Ammon's horn (tissue), 1 donor: ENCODE measurements at regions not wholly inside any gene's neighbourhood (a gene's known extent, or its start where the extent isn't known, plus 50 kb on each side); places are given as distances from the start of the nearest gene placed in this dataset.
A peak's percentile ranks its signal among the peaks of the same experiment; 100 is the strongest.
"Not testable (repeated sequence)": the region's sequence is repeated elsewhere in the genome, so short reads cannot be mapped to it uniquely, and the experiment has no call there.

Source experiments
- DNase-seq: peaks from one replicate; pipeline ENCODE4 v3.0.0-alpha.2; 2016; ENCODE audit warnings: low spot score

- DNase-seq, result peak; percentile 29
Observed at GRCh38 chr13:50229960-50230661, 214.9 kb downstream of the KCNRG start.

GRCh38 chr13:50230662-50230978, 215.4 kb downstream of the KCNRG start:
- no peak for DNase-seq

- not testable (repeated sequence) for DNase-seq
Observed at GRCh38 chr13:50233574-50233973, 218.3 kb downstream of the KCNRG start.

- DNase-seq, result no peak
Observed at GRCh38 chr13:50235604-50236342, 220.5 kb downstream of the KCNRG start.

- DNase-seq, result no peak
Observed at GRCh38 chr13:50236898-50237318, 221.7 kb downstream of the KCNRG start.

GRCh38 chr13:50238922-50239321, 223.7 kb downstream of the KCNRG start:
- no peak for DNase-seq

GRCh38 chr13:50241479-50241878, 226.2 kb downstream of the KCNRG start:
- DNase-seq, result no peak

GRCh38 chr13:50243931-50244330, 228.7 kb downstream of the KCNRG start:
- DNase-seq, result no peak

GRCh38 chr13:50244355-50244712, 229.1 kb downstream of the KCNRG start:
- no peak for DNase-seq

GRCh38 chr13:50244713-50245574, 229.7 kb downstream of the KCNRG start:
- no peak for DNase-seq

GRCh38 chr13:50247223-50247622, 232.0 kb downstream of the KCNRG start:
- DNase-seq, result no peak

GRCh38 chr13:50248516-50249143, 233.4 kb downstream of the KCNRG start:
- no peak for DNase-seq

GRCh38 chr13:50249144-50249521, 233.9 kb downstream of the KCNRG start:
- DNase-seq, result no peak

- no peak for DNase-seq
Observed at GRCh38 chr13:50250401-50250800, 235.2 kb downstream of the KCNRG start.

GRCh38 chr13:50255639-50256038, 240.4 kb downstream of the KCNRG start:
- no peak for DNase-seq

GRCh38 chr13:50256536-50257321, 241.5 kb downstream of the KCNRG start:
- not testable (repeated sequence) for DNase-seq

GRCh38 chr13:50257646-50258045, 242.4 kb downstream of the KCNRG start:
- DNase-seq, result no peak

- DNase-seq, result peak; percentile 16
Observed at GRCh38 chr13:50261130-50261901, 246.1 kb downstream of the KCNRG start.

GRCh38 chr13:50267066-50267465, 251.8 kb downstream of the KCNRG start:
- DNase-seq, result no peak

- DNase-seq, result no peak
Observed at GRCh38 chr13:50267917-50268316, 252.7 kb downstream of the KCNRG start.

GRCh38 chr13:50268500-50268899, 253.3 kb downstream of the KCNRG start:
- DNase-seq, result no peak
